ENCODE measurements at regions not wholly inside any gene's neighbourhood (a gene's known extent, or its start where the extent isn't known, plus 50 kb on each side); places are given as distances from the start of the nearest gene placed in this dataset.

GRCh38 chr6:154591234-154591633 is 80.7 kb upstream of the CNKSR3 start:
- peaks cover 0 to 1% (median 0%) of the 10 kb centered on the region in 3 donors for H3K27me3 Mint-ChIP-seq (ENCODE audit: low read depth in 3 of 3)
- WGBS (ENCODE audit: insufficient coverage), result 80% methylated on average over 1 of the region's 1 CpG
- H3K79me2 ChIP-seq (ENCODE audit: insufficient read depth, low read length), result no peaks in the 10 kb centered on the region
- no peaks in the 10 kb centered on the region for H4K20me1 ChIP-seq (ENCODE audit: insufficient read depth, low read length)
- intact Hi-C loops (cut with micrococcal nuclease), result no loop called here
- no peak for DNase-seq
- no peak overlapping the region for H3K4me3 Mint-ChIP-seq
- peaks cover 0 to 5% (median 0%) of the 10 kb centered on the region in 7 donors for H3K9me3 Mint-ChIP-seq
- H3K4me2 ChIP-seq (replicated peaks; ENCODE audit: extremely low read depth, low read length, poor library complexity, severe bottlenecking), result no peak overlapping the region
- H3K4me3 ChIP-seq (replicated peaks in 1 of 3; ENCODE audit: low read depth in 2 of 3, low read length in 3 of 3), result no peak overlapping the region
- TF ChIP-seq CTCF (IDR thresholded peaks at IDR 0.05), result no peak
- H3K4me1 ChIP-seq (ENCODE audit: control insufficient read depth in 1 of 2, insufficient read depth in 2 of 2, low read length in 2 of 2), result no peaks in the 10 kb centered on the region
- H3K4me1 Mint-ChIP-seq, result no peaks in the 10 kb centered on the region
- no peaks in the 10 kb centered on the region for H3K36me3 Mint-ChIP-seq
- H3K9me3 ChIP-seq (replicated peaks in 1 of 2; ENCODE audit: control insufficient read depth in 1 of 2, insufficient read depth in 1 of 2, low read length in 2 of 2), result no peaks in the 10 kb centered on the region
- H3K36me3 ChIP-seq (replicated peaks in 1 of 2; ENCODE audit: control insufficient read depth in 1 of 2, insufficient read depth in 2 of 2, low read length in 2 of 2), result no peaks in the 10 kb centered on the region
- no peak overlapping the region for H3K27ac Mint-ChIP-seq
- no peaks in the 10 kb centered on the region for H3K27me3 ChIP-seq (ENCODE audit: control insufficient read depth in 2 of 2, insufficient read depth in 2 of 2, low read length in 2 of 2)
- H3K27ac ChIP-seq (ENCODE audit: low read depth in 1 of 2, low read length in 2 of 2), result no peak overlapping the region
- H3K9ac ChIP-seq (ENCODE audit: insufficient read depth, low read length, poor library complexity, severe bottlenecking), result no peak overlapping the region
- H2AFZ ChIP-seq (ENCODE audit: insufficient read depth, low read depth, low read length, poor library complexity, severe bottlenecking), result no peak overlapping the region

GRCh38 chr6:154592199-154592860 is 81.8 kb upstream of the CNKSR3 start:
- no peak for DNase-seq
- no peaks in the 10 kb centered on the region for H3K4me1 ChIP-seq (ENCODE audit: control insufficient read depth in 1 of 2, insufficient read depth in 2 of 2, low read length in 2 of 2)
- WGBS (ENCODE audit: insufficient coverage), result 96% methylated on average over 7 of the region's 10 CpGs

More at GRCh38 chr6:154592199-154592860, 81.8 kb upstream of the CNKSR3 start:
- Histone ChIP-seq H3K9me3 (replicated peaks in 1 of 2; ENCODE audit: control insufficient read depth in 1 of 2, insufficient read depth in 1 of 2, low read length in 2 of 2) (no peaks in the 10 kb centered on the region), H3K4me2 (replicated peaks; ENCODE audit: extremely low read depth, low read length, poor library complexity, severe bottlenecking) (no peak overlapping the region), H3K36me3 (replicated peaks in 1 of 2; ENCODE audit: control insufficient read depth in 1 of 2, insufficient read depth in 2 of 2, low read length in 2 of 2) (no peaks in the 10 kb centered on the region), H3K27me3 (ENCODE audit: control insufficient read depth in 2 of 2, insufficient read depth in 2 of 2, low read length in 2 of 2) (no peaks in the 10 kb centered on the region), H3K4me3 (replicated peaks in 1 of 3; ENCODE audit: low read depth in 2 of 3, low read length in 3 of 3) (no peak overlapping the region), H2AFZ (ENCODE audit: insufficient read depth, low read depth, low read length, poor library complexity, severe bottlenecking) (no peak overlapping the region), H3K79me2 (ENCODE audit: insufficient read depth, low read length) (no peaks in the 10 kb centered on the region), H3K27ac (ENCODE audit: low read depth in 1 of 2, low read length in 2 of 2) (no peak overlapping the region), H4K20me1 (ENCODE audit: insufficient read depth, low read length) (no peaks in the 10 kb centered on the region), H3K9ac (ENCODE audit: insufficient read depth, low read length, poor library complexity, severe bottlenecking) (no peak overlapping the region)
- H3K27ac Mint-ChIP-seq, result no peak overlapping the region
- H3K27me3 Mint-ChIP-seq (ENCODE audit: low read depth in 3 of 3), result peaks cover 0 to 1% (median 0%) of the 10 kb centered on the region in 3 donors
- H3K36me3 Mint-ChIP-seq, result no peaks in the 10 kb centered on the region
- no peaks in the 10 kb centered on the region for H3K4me1 Mint-ChIP-seq
- H3K4me3 Mint-ChIP-seq, result no peak overlapping the region
- peaks cover 0 to 5% (median 0%) of the 10 kb centered on the region in 7 donors for H3K9me3 Mint-ChIP-seq
- TF ChIP-seq CTCF (IDR thresholded peaks at IDR 0.05), result no peak
- intact Hi-C loops (cut with micrococcal nuclease), result no loop called here
